ENCODE measurements at regions not wholly inside any gene's neighbourhood (a gene's known extent, or its start where the extent isn't known, plus 50 kb on each side); places are given as distances from the start of the nearest gene placed in this dataset.

DNA sequence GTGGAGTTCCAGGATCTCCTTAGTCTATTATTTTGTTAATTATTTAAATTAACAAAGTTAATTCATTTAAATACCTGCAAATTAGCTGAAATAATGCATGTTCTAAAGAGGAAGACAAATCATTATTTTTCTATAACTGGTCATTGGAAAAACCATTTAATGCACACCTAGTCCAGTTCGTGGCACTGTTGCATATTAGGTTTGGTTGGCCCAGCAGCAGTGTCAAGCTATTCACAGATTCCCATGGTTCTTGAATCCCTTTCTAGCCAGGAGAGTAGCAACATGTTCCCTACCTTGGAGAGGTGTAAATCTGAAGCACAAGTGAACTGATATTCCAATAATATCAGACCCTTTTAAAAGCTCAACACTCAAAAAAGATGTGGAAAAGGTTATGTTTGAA lies 155.2 kb downstream of the TMEM161B start:
- Histone ChIP-seq H3K9me3 (no peaks in the 10 kb centered on the region), H3K36me3 (no peaks in the 10 kb centered on the region), H3K4me1 (no peaks in the 10 kb centered on the region), H3K27me3 (no peaks in the 10 kb centered on the region), H3K27ac (no peak overlapping the region), H3K4me3 (no peak overlapping the region)
- no peak for DNase-seq
- TF ChIP-seq, protein P1, sequence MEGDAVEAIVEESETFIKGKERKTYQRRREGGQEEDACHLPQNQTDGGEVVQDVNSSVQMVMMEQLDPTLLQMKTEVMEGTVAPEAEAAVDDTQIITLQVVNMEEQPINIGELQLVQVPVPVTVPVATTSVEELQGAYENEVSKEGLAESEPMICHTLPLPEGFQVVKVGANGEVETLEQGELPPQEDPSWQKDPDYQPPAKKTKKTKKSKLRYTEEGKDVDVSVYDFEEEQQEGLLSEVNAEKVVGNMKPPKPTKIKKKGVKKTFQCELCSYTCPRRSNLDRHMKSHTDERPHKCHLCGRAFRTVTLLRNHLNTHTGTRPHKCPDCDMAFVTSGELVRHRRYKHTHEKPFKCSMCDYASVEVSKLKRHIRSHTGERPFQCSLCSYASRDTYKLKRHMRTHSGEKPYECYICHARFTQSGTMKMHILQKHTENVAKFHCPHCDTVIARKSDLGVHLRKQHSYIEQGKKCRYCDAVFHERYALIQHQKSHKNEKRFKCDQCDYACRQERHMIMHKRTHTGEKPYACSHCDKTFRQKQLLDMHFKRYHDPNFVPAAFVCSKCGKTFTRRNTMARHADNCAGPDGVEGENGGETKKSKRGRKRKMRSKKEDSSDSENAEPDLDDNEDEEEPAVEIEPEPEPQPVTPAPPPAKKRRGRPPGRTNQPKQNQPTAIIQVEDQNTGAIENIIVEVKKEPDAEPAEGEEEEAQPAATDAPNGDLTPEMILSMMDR (IDR thresholded peaks at IDR 0.05), result no peak
- no peak for TF ChIP-seq POLR2A (IDR thresholded peaks at IDR 0.05)
- TF ChIP-seq EP300 (IDR thresholded peaks at IDR 0.05), result no peak
- no peak for TF ChIP-seq POLR2AphosphoS5 (IDR thresholded peaks at IDR 0.05)
- 70 to 84% methylated on average over 1 of the region's 1 CpG for WGBS, 2 donors
- no peak for ATAC-seq (ENCODE audit: low FRiP score in 2 of 2)

DNA sequence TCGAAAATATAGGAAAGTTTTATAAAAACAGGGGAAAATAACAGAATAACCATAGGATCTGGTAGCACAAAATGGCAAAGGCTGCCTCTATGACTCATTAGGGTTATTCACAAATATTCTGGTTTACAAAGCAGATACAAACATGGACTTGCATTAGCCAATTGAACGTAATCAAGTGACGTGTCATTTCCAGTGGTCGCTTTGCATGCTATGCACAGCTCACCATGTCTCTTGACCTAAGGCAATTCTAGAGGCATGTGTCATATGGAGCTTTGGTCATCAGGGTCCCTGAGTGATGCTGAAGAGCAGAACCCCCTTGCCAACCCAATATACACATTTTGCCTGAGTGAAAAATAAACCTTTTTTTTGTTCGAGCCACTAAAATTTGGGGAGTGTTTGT lies 158.8 kb downstream of the TMEM161B start:
- no peaks in the 10 kb centered on the region for H3K9me3 ChIP-seq
- H3K36me3 ChIP-seq, result no peaks in the 10 kb centered on the region
- H3K27me3 ChIP-seq, result no peaks in the 10 kb centered on the region
- no peaks in the 10 kb centered on the region for H3K4me1 ChIP-seq
- 87 to 91% methylated on average over 5 of the region's 5 CpGs for WGBS, 2 donors
- H3K27ac ChIP-seq, result no peak overlapping the region
- ATAC-seq (ENCODE audit: low FRiP score in 2 of 2), result no peak
- no peak overlapping the region for H3K4me3 ChIP-seq
- no peak for TF ChIP-seq POLR2A (IDR thresholded peaks at IDR 0.05)
- TF ChIP-seq POLR2AphosphoS5 (IDR thresholded peaks at IDR 0.05), result no peak
- TF ChIP-seq, protein P1 (IDR thresholded peaks at IDR 0.05), result no peak
- TF ChIP-seq EP300 (IDR thresholded peaks at IDR 0.05), result no peak
- DNase-seq, result no peak

DNA sequence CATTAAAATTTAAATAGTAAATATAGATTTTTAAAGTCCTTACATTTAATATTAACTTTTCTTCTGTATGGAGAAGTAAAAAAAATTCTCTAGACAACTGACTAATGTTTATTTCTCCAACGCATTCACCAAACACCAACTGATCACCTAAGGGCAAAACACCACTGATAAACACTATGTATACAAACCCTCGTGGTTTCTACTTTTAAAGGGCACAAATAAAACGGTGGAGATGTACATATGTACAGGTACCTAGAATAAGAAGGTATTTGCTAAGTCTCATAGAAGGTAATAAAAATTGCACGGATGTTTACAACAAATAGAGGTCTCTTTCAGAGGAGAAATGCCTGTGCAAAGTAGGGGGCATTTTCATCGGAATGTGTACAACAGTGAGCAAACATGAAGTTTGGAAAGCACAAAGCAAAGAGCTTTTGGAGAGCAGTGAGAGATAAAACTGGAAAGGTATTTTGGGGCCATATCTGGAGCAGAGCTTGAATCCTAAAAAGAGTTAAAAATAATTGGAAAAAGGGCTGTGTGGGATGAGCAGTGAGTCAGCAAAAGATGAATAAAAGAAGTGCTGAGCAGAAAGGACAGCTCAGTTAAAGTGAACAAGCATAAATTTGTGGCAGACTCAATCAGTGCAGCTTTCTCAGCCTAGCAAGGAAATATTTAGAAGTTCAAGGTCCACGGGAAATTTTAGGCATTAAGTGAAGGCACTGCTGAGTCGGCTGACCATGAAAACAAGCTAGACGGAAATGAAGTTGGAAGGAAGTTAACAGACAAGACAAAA lies 160.0 kb downstream of the TMEM161B start:
- Histone ChIP-seq H3K27me3 (no peaks in the 10 kb centered on the region), H3K9me3 (no peaks in the 10 kb centered on the region), H3K4me3 (no peak overlapping the region), H3K36me3 (no peaks in the 10 kb centered on the region), H3K4me1 (no peaks in the 10 kb centered on the region), H3K27ac (no peak overlapping the region)
- 68 to 69% methylated on average over 8 of the region's 8 CpGs for WGBS, 2 donors
- DNase-seq, result no peak
- no peak for TF ChIP-seq EP300 (IDR thresholded peaks at IDR 0.05)
- no peak for TF ChIP-seq POLR2A (IDR thresholded peaks at IDR 0.05)
- TF ChIP-seq, protein P1 (IDR thresholded peaks at IDR 0.05), result no peak
- no peak for TF ChIP-seq POLR2AphosphoS5 (IDR thresholded peaks at IDR 0.05)
- no peak for ATAC-seq (ENCODE audit: low FRiP score in 2 of 2)

DNA sequence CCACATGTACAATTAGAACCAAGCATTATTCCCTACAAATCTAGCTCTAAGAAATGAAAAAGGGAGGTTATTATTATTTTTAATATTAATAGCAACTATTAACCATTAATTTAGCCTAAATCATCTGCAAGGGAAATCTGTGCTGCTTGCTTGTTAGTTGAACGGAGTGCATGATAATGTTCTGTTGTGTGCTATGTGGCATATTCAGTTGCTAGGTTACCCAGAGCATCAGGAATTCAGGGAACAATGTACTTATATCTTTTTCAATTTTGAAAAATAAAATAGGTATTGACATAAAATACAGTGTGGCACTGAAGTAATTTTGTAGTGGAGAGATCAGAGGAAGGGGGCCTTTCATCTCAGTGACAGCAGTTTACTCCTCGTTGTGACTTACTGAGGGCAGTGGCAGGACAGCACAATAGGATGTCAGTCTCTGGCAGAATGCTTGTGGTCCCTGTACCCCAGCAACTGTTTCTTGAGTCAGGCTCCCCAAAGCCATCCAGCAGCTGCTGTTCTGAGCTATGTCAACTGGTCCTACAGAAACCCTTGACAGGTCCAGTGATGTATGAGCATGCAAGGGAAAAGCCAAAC lies 173.6 kb downstream of the TMEM161B start:
- DNase-seq, result no peak
- no peaks in the 10 kb centered on the region for H3K9me3 ChIP-seq
- H3K4me1 ChIP-seq, result no peaks in the 10 kb centered on the region
- H3K27ac ChIP-seq, result no peak overlapping the region
- WGBS, 2 donors, result 31 to 35% methylated on average over 2 of the region's 2 CpGs
- no peaks in the 10 kb centered on the region for H3K36me3 ChIP-seq
- H3K27me3 ChIP-seq, result no peaks in the 10 kb centered on the region
- H3K4me3 ChIP-seq, result no peak overlapping the region
- TF ChIP-seq EP300 (IDR thresholded peaks at IDR 0.05), result no peak
- TF ChIP-seq POLR2A (IDR thresholded peaks at IDR 0.05), result no peak
- no peak for TF ChIP-seq POLR2AphosphoS5 (IDR thresholded peaks at IDR 0.05)
- TF ChIP-seq, protein P1 (IDR thresholded peaks at IDR 0.05), result no peak
- ATAC-seq (ENCODE audit: low FRiP score in 2 of 2), result no peak
